ENCODE measurements at regions not wholly inside any gene's neighbourhood (a gene's known extent, or its start where the extent isn't known, plus 50 kb on each side); places are given as distances from the start of the nearest gene placed in this dataset.

DNA sequence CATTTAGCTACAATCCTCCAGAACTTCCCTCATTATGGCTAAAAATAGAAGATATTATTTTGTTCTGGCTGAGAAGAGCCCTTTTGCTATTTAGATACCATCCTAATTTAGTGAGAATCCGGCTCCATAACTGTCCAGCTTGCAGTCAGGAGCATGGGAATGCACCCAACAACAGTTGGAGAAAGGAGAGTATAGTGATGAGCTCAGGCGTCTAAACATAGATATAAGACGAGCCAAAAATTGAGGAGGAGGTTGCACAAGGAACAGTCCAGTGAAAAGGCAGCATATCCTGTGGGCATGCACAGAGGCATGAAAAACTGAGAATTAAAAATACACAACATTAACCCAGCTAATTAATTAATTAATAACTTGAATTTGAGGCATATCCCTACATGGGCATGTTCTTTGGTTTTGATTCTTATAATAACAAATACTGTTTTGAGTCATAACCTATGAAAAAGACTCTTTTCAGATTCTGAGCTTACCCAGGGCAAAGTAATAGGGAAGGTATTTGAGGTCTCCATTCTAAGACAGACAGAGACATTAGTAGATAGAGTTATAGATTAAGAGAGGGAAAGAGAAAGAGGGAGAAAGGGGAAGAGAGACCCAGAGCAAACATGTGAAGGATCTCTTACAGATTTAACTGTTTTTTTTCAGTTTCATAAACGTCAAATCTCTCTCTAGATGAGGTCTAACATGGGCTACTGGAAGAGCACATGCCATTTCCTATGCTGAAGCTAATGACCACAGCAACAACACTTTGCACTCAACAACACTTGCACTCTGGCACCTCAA lies 311.2 kb downstream of the OSR1 start:
- WGBS (ENCODE audit: insufficient coverage, low coverage, missing lambda C conversion rate), result 3% methylated on average over 4 of the region's 4 CpGs
- intact Hi-C loops (cut with micrococcal nuclease) (no loop called here), in situ Hi-C loops (cut with MboI) (no loop called here)
- POLR2A ChIA-PET, result no interaction called here
- Histone ChIP-seq H3K9me1 (ENCODE audit: control insufficient read depth, insufficient read depth, low read length) (no peaks in the 10 kb centered on the region), H3K36me3 (ENCODE audit: control insufficient read depth, insufficient read depth, low read length) (no peaks in the 10 kb centered on the region), H3K9ac (ENCODE audit: insufficient read depth in 1 of 2, low read depth in 2 of 2, low read length in 2 of 2) (no peak overlapping the region), H3K27me3 (ENCODE audit: control insufficient read depth in 2 of 2, insufficient read depth in 2 of 2, low read length in 2 of 2) (no peaks in the 10 kb centered on the region), H2AFZ (ENCODE audit: low read depth, low read length) (no peak overlapping the region), H3K79me2 (ENCODE audit: control insufficient read depth, insufficient read depth, low read length) (no peaks in the 10 kb centered on the region), H3K27ac (ENCODE audit: extremely low read depth, low read depth, low read length) (no peak overlapping the region), H3K4me3 (no peak overlapping the region), H4K20me1 (replicated peaks; ENCODE audit: control insufficient read depth, insufficient read depth, low read length) (no peaks in the 10 kb centered on the region), H3K9me3 (replicated peaks; ENCODE audit: control insufficient read depth, insufficient read depth, low read depth, low read length) (no peaks in the 10 kb centered on the region), H3K4me1 (replicated peaks in 1 of 2; ENCODE audit: control insufficient read depth in 2 of 2, insufficient read depth in 2 of 2, low read length in 2 of 2) (no peaks in the 10 kb centered on the region), H3K4me2 (ENCODE audit: insufficient read depth, low read length) (no peak overlapping the region)
- ATAC-seq, result no peak
- TF ChIP-seq CHD2 (IDR thresholded peaks at IDR 0.05; ENCODE audit: low read depth, low read length) (no peak), PHF20 (IDR thresholded peaks at IDR 0.05; ENCODE audit: partially characterized antibody) (no peak), KDM4B (IDR thresholded peaks at IDR 0.05; ENCODE audit: borderline replicate concordance in 2 of 2, low read depth in 1 of 2) (no peak), WHSC1 (IDR thresholded peaks at IDR 0.05; ENCODE audit: low read length) (no peak), PPARD (CRISPR knock-in tag; IDR thresholded peaks at IDR 0.05) (no peak), JUN (IDR thresholded peaks at IDR 0.05; ENCODE audit: borderline replicate concordance, low read depth, low read length) (no peak), JUN (CRISPR knock-in tag; IDR thresholded peaks at IDR 0.05; ENCODE audit: borderline replicate concordance) (no peak), HLTF (IDR thresholded peaks at IDR 0.05) (no peak), MEIS2 (IDR thresholded peaks at IDR 0.05; ENCODE audit: partially characterized antibody) (no peak), CBFB (CRISPR knock-in tag; IDR thresholded peaks at IDR 0.05) (no peak)
- TF ChIP-seq, protein P1, sequence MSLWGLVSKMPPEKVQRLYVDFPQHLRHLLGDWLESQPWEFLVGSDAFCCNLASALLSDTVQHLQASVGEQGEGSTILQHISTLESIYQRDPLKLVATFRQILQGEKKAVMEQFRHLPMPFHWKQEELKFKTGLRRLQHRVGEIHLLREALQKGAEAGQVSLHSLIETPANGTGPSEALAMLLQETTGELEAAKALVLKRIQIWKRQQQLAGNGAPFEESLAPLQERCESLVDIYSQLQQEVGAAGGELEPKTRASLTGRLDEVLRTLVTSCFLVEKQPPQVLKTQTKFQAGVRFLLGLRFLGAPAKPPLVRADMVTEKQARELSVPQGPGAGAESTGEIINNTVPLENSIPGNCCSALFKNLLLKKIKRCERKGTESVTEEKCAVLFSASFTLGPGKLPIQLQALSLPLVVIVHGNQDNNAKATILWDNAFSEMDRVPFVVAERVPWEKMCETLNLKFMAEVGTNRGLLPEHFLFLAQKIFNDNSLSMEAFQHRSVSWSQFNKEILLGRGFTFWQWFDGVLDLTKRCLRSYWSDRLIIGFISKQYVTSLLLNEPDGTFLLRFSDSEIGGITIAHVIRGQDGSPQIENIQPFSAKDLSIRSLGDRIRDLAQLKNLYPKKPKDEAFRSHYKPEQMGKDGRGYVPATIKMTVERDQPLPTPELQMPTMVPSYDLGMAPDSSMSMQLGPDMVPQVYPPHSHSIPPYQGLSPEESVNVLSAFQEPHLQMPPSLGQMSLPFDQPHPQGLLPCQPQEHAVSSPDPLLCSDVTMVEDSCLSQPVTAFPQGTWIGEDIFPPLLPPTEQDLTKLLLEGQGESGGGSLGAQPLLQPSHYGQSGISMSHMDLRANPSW (CRISPR knock-in tag; IDR thresholded peaks at IDR 0.05), result no peak
- CTCF ChIA-PET (ENCODE audit: low intra/inter-chr PET ratio), result no interaction called here
- BruUV-seq (replicated peaks), result no TSS peak
- FAIRE-seq, result no peak
- no peak for DNase-seq (ENCODE audit: extremely low read depth in 1 of 4, low spot score in 3 of 4)
